ENCODE measurements at regions not wholly inside any gene's neighbourhood (a gene's known extent, or its start where the extent isn't known, plus 50 kb on each side); places are given as distances from the start of the nearest gene placed in this dataset.

DNA sequence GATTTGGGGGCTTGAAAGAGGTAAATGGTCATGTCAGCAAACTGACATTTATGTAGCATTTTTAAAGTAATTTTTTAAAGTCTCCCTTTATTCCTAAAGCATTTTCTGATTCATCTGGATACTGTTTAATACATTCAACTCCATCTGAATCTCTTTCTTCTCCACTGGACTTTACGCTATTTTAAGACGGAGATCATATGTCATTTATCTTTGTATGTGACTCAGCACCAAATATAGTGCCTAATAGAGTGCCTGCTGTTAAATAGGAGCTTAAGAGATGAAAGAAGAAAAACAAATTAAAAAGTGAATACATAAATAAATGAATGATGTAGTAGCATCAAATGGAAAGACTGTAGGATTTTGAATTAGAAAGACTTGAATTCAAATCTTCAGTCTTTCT is 548.8 kb upstream of the SMC2 start:
- Mint-ChIP-seq H3K9me3 (peaks cover 89% of the 10 kb centered on the region), H3K4me1 (no peaks in the 10 kb centered on the region), H3K36me3 (ENCODE audit: low read depth) (peaks cover 28% of the 10 kb centered on the region; the same call in 1 of the 3 replicates), H3K27ac (no peak overlapping the region), H3K4me3 (no peak overlapping the region), H3K27me3 (ENCODE audit: insufficient read depth, low read depth, poor library complexity) (peaks cover 2% of the 10 kb centered on the region)
- DNase-seq (ENCODE audit: low spot score) (no peak), ATAC-seq (no peak)
- H2AFZ ChIP-seq: no peak overlapping the region
- H3F3A ChIP-seq (replicated peaks; ENCODE audit: low read depth): no peaks in the 10 kb centered on the region
- no peak overlapping the region for H3K4me2 ChIP-seq
- TF ChIP-seq, protein P1, sequence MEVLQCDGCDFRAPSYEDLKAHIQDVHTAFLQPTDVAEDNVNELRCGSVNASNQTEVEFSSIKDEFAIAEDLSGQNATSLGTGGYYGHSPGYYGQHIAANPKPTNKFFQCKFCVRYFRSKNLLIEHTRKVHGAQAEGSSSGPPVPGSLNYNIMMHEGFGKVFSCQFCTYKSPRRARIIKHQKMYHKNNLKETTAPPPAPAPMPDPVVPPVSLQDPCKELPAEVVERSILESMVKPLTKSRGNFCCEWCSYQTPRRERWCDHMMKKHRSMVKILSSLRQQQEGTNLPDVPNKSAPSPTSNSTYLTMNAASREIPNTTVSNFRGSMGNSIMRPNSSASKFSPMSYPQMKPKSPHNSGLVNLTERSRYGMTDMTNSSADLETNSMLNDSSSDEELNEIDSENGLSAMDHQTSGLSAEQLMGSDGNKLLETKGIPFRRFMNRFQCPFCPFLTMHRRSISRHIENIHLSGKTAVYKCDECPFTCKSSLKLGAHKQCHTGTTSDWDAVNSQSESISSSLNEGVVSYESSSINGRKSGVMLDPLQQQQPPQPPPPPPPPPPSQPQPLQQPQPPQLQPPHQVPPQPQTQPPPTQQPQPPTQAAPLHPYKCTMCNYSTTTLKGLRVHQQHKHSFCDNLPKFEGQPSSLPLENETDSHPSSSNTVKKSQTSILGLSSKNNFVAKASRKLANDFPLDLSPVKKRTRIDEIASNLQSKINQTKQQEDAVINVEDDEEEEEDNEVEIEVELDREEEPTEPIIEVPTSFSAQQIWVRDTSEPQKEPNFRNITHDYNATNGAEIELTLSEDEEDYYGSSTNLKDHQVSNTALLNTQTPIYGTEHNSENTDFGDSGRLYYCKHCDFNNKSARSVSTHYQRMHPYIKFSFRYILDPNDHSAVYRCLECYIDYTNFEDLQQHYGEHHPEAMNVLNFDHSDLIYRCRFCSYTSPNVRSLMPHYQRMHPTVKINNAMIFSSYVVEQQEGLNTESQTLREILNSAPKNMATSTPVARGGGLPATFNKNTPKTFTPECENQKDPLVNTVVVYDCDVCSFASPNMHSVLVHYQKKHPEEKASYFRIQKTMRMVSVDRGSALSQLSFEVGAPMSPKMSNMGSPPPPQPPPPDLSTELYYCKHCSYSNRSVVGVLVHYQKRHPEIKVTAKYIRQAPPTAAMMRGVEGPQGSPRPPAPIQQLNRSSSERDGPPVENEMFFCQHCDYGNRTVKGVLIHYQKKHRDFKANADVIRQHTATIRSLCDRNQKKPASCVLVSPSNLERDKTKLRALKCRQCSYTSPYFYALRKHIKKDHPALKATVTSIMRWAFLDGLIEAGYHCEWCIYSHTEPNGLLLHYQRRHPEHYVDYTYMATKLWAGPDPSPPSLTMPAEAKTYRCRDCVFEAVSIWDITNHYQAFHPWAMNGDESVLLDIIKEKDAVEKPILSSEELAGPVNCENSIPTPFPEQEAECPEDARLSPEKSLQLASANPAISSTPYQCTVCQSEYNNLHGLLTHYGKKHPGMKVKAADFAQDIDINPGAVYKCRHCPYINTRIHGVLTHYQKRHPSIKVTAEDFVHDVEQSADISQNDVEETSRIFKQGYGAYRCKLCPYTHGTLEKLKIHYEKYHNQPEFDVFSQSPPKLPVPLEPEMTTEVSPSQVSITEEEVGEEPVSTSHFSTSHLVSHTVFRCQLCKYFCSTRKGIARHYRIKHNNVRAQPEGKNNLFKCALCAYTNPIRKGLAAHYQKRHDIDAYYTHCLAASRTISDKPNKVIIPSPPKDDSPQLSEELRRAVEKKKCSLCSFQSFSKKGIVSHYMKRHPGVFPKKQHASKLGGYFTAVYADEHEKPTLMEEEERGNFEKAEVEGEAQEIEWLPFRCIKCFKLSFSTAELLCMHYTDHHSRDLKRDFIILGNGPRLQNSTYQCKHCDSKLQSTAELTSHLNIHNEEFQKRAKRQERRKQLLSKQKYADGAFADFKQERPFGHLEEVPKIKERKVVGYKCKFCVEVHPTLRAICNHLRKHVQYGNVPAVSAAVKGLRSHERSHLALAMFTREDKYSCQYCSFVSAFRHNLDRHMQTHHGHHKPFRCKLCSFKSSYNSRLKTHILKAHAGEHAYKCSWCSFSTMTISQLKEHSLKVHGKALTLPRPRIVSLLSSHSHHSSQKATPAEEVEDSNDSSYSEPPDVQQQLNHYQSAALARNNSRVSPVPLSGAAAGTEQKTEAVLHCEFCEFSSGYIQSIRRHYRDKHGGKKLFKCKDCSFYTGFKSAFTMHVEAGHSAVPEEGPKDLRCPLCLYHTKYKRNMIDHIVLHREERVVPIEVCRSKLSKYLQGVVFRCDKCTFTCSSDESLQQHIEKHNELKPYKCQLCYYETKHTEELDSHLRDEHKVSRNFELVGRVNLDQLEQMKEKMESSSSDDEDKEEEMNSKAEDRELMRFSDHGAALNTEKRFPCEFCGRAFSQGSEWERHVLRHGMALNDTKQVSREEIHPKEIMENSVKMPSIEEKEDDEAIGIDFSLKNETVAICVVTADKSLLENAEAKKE (CRISPR knock-in tag; IDR thresholded peaks at IDR 0.05): no peak
- TF ChIP-seq, protein P2, sequence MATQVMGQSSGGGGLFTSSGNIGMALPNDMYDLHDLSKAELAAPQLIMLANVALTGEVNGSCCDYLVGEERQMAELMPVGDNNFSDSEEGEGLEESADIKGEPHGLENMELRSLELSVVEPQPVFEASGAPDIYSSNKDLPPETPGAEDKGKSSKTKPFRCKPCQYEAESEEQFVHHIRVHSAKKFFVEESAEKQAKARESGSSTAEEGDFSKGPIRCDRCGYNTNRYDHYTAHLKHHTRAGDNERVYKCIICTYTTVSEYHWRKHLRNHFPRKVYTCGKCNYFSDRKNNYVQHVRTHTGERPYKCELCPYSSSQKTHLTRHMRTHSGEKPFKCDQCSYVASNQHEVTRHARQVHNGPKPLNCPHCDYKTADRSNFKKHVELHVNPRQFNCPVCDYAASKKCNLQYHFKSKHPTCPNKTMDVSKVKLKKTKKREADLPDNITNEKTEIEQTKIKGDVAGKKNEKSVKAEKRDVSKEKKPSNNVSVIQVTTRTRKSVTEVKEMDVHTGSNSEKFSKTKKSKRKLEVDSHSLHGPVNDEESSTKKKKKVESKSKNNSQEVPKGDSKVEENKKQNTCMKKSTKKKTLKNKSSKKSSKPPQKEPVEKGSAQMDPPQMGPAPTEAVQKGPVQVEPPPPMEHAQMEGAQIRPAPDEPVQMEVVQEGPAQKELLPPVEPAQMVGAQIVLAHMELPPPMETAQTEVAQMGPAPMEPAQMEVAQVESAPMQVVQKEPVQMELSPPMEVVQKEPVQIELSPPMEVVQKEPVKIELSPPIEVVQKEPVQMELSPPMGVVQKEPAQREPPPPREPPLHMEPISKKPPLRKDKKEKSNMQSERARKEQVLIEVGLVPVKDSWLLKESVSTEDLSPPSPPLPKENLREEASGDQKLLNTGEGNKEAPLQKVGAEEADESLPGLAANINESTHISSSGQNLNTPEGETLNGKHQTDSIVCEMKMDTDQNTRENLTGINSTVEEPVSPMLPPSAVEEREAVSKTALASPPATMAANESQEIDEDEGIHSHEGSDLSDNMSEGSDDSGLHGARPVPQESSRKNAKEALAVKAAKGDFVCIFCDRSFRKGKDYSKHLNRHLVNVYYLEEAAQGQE (IDR thresholded peaks at IDR 0.05; ENCODE audit: unreplicated experiment): no peak
- no peak for TF ChIP-seq JUNB (IDR thresholded peaks at IDR 0.05; ENCODE audit: unreplicated experiment)
- TF ChIP-seq, protein P3, sequence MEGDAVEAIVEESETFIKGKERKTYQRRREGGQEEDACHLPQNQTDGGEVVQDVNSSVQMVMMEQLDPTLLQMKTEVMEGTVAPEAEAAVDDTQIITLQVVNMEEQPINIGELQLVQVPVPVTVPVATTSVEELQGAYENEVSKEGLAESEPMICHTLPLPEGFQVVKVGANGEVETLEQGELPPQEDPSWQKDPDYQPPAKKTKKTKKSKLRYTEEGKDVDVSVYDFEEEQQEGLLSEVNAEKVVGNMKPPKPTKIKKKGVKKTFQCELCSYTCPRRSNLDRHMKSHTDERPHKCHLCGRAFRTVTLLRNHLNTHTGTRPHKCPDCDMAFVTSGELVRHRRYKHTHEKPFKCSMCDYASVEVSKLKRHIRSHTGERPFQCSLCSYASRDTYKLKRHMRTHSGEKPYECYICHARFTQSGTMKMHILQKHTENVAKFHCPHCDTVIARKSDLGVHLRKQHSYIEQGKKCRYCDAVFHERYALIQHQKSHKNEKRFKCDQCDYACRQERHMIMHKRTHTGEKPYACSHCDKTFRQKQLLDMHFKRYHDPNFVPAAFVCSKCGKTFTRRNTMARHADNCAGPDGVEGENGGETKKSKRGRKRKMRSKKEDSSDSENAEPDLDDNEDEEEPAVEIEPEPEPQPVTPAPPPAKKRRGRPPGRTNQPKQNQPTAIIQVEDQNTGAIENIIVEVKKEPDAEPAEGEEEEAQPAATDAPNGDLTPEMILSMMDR (conservative IDR thresholded peaks at IDR 0.05; ENCODE audit: low read depth in 2 of 2): no peak
- TF ChIP-seq ZNF114 (CRISPR knock-in tag; IDR thresholded peaks at IDR 0.05): no peak
- TF ChIP-seq, protein P4, sequence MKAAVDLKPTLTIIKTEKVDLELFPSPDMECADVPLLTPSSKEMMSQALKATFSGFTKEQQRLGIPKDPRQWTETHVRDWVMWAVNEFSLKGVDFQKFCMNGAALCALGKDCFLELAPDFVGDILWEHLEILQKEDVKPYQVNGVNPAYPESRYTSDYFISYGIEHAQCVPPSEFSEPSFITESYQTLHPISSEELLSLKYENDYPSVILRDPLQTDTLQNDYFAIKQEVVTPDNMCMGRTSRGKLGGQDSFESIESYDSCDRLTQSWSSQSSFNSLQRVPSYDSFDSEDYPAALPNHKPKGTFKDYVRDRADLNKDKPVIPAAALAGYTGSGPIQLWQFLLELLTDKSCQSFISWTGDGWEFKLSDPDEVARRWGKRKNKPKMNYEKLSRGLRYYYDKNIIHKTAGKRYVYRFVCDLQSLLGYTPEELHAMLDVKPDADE (IDR thresholded peaks at IDR 0.05): no peak
- TF ChIP-seq CREB1 (CRISPR knock-in tag; IDR thresholded peaks at IDR 0.05; ENCODE audit: low read depth): no peak
- no peak for TF ChIP-seq POLR2AphosphoS5 (IDR thresholded peaks at IDR 0.05; ENCODE audit: low read depth)
- TF ChIP-seq NANOG (IDR thresholded peaks at IDR 0.05; ENCODE audit: borderline replicate concordance): no peak
- TF ChIP-seq ZNF331 (CRISPR knock-in tag; IDR thresholded peaks at IDR 0.05; ENCODE audit: low read depth): no peak
- H3K27me3 ChIP-seq (ENCODE audit: insufficient read depth): no peaks in the 10 kb centered on the region
- H3K4me3 ChIP-seq: no peak overlapping the region
- no peak overlapping the region for H3K27ac ChIP-seq (ENCODE audit: low read depth)
- H3K4me1 ChIP-seq (ENCODE audit: insufficient read depth): no peaks in the 10 kb centered on the region
- no peaks in the 10 kb centered on the region for H3K79me2 ChIP-seq (replicated peaks; ENCODE audit: insufficient read depth)
- no peaks in the 10 kb centered on the region for H4K20me1 ChIP-seq (replicated peaks; ENCODE audit: insufficient read depth)
- H3K9me2 ChIP-seq (ENCODE audit: insufficient read depth): no peaks in the 10 kb centered on the region
- H3K36me3 ChIP-seq (ENCODE audit: insufficient read depth): peaks cover 6% of the 10 kb centered on the region
